Coronary artery (tissue), 2 donors: ENCODE measurements at regions not wholly inside any gene's neighbourhood (a gene's known extent, or its start where the extent isn't known, plus 50 kb on each side); places are given as distances from the start of the nearest gene placed in this dataset.
A peak's percentile ranks its signal among the peaks of the same experiment; 100 is the strongest.

ENCODE experiments used
- DNase-seq: peaks from one replicate; pipeline ENCODE4 v3.0.0-alpha.2; 2017; ENCODE audit warnings: low spot score
- H3K27ac ChIP-seq, 2 donors: fragments of 200-600 bp; sonication (generic); one replicate each; pipeline ENCODE4 v1.5.1; 2016 to 2019
- H3K4me3 ChIP-seq: fragments of 200-600 bp; sonication (generic); 2 replicates; pipeline ENCODE4 v1.5.1; 2016; ENCODE audit warnings: mild to moderate bottlenecking, moderate library complexity
- CTCF ChIP-seq: fragments of 200-600 bp; sonication (generic); IDR thresholded peaks from one replicate; pipeline ENCODE4 v1.5.1; 2019; ENCODE audit warnings: antibody characterized with exemption

GRCh38 chr19:31520633-31521032, 171.4 kb upstream of the TSHZ3 start:
- Histone ChIP-seq H3K4me3 (no peak overlapping the region), H3K27ac (no peak overlapping the region)
- no peak for TF ChIP-seq CTCF
- no peak for DNase-seq

- Histone ChIP-seq H3K4me3 (no peak overlapping the region), H3K27ac (no peak overlapping the region)
- no peak for TF ChIP-seq CTCF
- DNase-seq: no peak
These were observed 176.4 kb upstream of the TSHZ3 start for GRCh38 chr19:31525610-31526147.

DNA sequence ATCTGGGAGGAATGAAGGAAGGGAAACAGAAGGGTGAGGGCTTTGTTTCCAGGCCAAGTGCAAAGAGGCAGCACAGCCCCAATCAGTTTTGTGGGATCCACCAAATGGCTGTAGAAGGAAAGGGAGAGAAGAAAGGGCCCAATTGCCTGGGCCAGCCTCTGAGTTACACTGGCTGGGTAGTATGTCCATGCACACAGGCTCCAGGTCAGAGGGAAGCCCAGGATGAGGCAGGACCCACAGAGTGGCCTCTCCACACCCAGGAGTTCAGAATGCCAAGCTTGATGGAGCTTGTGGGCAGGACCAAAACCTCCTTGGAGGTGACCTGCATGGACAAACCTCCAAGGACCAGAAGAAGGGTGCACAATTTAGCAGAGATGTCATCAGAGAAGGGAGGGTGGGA, 178.2 kb upstream of the TSHZ3 start:
- peak; percentile 41 for DNase-seq
- no peak overlapping the region for H3K4me3 ChIP-seq
- no peak for TF ChIP-seq CTCF
- no peak overlapping the region for H3K27ac ChIP-seq

DNA sequence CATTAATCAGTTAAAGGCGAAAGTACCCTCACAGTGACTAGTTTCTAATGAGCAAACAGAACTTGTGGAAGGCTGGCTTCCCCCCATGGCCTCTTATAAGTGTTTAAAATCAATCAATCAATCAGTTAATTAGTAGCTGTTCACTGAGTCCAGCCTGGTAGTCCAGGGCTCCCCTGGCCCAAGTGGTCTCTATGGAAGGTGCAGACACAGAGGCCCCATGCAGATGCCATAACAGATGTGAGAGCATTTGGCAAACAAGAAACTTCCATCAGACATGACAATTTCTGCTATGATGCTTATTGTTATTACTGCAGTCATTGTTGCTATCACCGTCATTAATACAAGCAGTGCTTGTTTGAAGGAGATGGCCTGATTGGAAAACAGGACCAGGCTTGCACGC, 179.0 kb upstream of the TSHZ3 start:
- no peak for TF ChIP-seq CTCF
- peak; percentile 9 for DNase-seq
- no peak overlapping the region for H3K4me3 ChIP-seq
- no peak overlapping the region for H3K27ac ChIP-seq

DNA sequence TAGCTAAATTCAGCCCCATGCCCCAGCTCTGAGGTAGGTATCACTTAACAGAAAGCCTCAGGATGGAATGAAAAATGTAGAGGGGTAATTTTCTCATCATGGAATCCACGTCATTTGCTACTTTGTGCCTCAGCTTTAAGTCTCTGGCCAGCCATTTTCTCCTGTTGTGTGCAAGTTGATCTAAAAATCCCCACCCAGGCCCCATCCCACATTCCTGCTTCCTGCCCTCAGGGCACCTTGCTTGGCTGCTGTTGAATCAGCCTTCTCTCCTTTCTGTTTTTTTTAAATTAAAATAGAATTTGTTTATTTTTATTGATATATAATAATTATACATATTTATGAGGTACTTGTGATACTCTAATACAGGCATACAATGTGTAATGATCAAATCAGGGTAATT, 179.9 kb upstream of the TSHZ3 start:
- no peak overlapping the region for H3K27ac ChIP-seq
- no peak for TF ChIP-seq CTCF
- no peak overlapping the region for H3K4me3 ChIP-seq
- no peak for DNase-seq

DNA sequence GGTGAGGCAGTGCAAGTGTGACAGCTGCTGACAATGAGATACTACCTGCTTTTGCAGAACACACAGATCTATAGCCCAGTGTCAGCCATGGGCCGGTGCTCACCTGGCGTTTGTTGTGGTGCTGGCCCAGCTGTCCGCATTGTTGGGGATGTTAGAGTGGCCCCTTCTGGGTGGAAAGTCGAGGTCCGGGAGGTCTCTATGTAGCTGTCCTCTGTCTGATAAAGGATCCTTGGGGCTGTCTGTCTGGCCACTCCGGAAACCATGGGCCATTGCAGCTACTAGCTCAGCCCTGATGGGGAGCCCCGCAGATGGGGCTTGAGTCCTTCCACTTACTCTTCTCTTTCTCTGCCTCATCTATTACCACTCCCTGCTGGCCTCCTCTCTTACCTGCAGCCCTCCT, 181.5 kb upstream of the TSHZ3 start:
- Histone ChIP-seq H3K4me3 (no peak overlapping the region), H3K27ac (no peak overlapping the region)
- TF ChIP-seq CTCF: no peak
- peak; percentile 47 for DNase-seq

- no peak for TF ChIP-seq CTCF
These were observed 182.1 kb upstream of the TSHZ3 start for GRCh38 chr19:31531326-31531725.

More at GRCh38 chr19:31531326-31531725, 182.1 kb upstream of the TSHZ3 start:
- H3K27ac ChIP-seq: no peak overlapping the region
- H3K4me3 ChIP-seq: no peak overlapping the region
- peak; percentile 69 for DNase-seq
